ENCODE measurements at regions not wholly inside any gene's neighbourhood (a gene's known extent, or its start where the extent isn't known, plus 50 kb on each side); places are given as distances from the start of the nearest gene placed in this dataset.

- in situ Hi-C loops (cut with HindIII; ENCODE audit: extremely low pct_ligation_motif_present, low pct_unique_long_range_greater_than_20kb) = no loop called here
- H3K4me2 ChIP-seq (ENCODE audit: low read depth, low read length) = no peak overlapping the region
- H3K4me3 ChIP-seq (replicated peaks in 1 of 3; ENCODE audit: insufficient read depth in 1 of 3, low read depth in 2 of 3, low read length in 3 of 3) = no peak overlapping the region
- no peaks in the 10 kb centered on the region for H3K79me2 ChIP-seq (ENCODE audit: insufficient read depth, low read length)
- no peak overlapping the region for H3K9ac ChIP-seq (ENCODE audit: insufficient read depth, low read depth, low read length)
- TF ChIP-seq GMEB1 (CRISPR knock-in tag; IDR thresholded peaks at IDR 0.05; ENCODE audit: borderline replicate concordance) = no peak
- TF ChIP-seq SNAPC4 (CRISPR knock-in tag; IDR thresholded peaks at IDR 0.05) = no peak
- TF ChIP-seq DR1 (CRISPR knock-in tag; IDR thresholded peaks at IDR 0.05) = no peak
- no peak for TF ChIP-seq POLR2AphosphoS2 (IDR thresholded peaks at IDR 0.05; ENCODE audit: low read depth, low read length)
- TF ChIP-seq ZMYM3 (CRISPR knock-in tag; IDR thresholded peaks at IDR 0.05) = no peak
- TF ChIP-seq FOSL1 (CRISPR knock-in tag; IDR thresholded peaks at IDR 0.05; ENCODE audit: borderline replicate concordance) = no peak
- no peak for TF ChIP-seq TBL1XR1 (IDR thresholded peaks at IDR 0.05; ENCODE audit: borderline replicate concordance, low read length, partially characterized antibody)
- no peak for TF ChIP-seq TRIM22 (IDR thresholded peaks at IDR 0.05)
- TF ChIP-seq HNRNPLL (IDR thresholded peaks at IDR 0.05; ENCODE audit: low read depth, low read length, poor library complexity, severe bottlenecking) = no peak
- TF ChIP-seq ZNF580 (CRISPR knock-in tag; IDR thresholded peaks at IDR 0.05; ENCODE audit: borderline replicate concordance, low read depth) = no peak
- TF ChIP-seq HNRNPK (IDR thresholded peaks at IDR 0.05; ENCODE audit: low read depth, low read length, poor library complexity, severe bottlenecking) = no peak
- no peak for TF ChIP-seq ZNF766 (CRISPR knock-in tag; IDR thresholded peaks at IDR 0.05; ENCODE audit: borderline replicate concordance)
- no peak for TF ChIP-seq NR2F1 (CRISPR knock-in tag; IDR thresholded peaks at IDR 0.05)
- ChIA-PET CTCF (ENCODE audit: low intra/inter-chr PET ratio, low total read pairs) (no interaction called here), POLR2A (no interaction called here)
- ATAC-seq (no peak), FAIRE-seq (no peak), DNase-seq (ENCODE audit: low spot score) (no peak)
- no peaks in the 10 kb centered on the region for H3K27me3 ChIP-seq (ENCODE audit: control insufficient read depth in 1 of 2, insufficient read depth in 2 of 2, low read length in 2 of 2)
- BruUV-seq (replicated peaks) = no TSS peak
- no peaks in the 10 kb centered on the region for H3K36me3 ChIP-seq (replicated peaks in 1 of 2; ENCODE audit: control insufficient read depth in 1 of 2, insufficient read depth in 2 of 2, low read length in 2 of 2)
- intact Hi-C loops (cut with micrococcal nuclease; ENCODE audit: unreplicated experiment) = no loop called here
- H2AFZ ChIP-seq (ENCODE audit: low read length) = no peak overlapping the region
- no peaks in the 10 kb centered on the region for H3K9me3 ChIP-seq (ENCODE audit: low read length)
- H3K4me1 ChIP-seq (ENCODE audit: insufficient read depth, low read length) = peaks cover 7% of the 10 kb centered on the region; the same call in 1 of the 2 replicates
- H3K27ac ChIP-seq (ENCODE audit: extremely low read length, insufficient read depth, low read length) = no peak overlapping the region
- H4K20me1 ChIP-seq (ENCODE audit: insufficient read depth, low read length) = no peaks in the 10 kb centered on the region
- 57% methylated on average over 10 of the region's 10 CpGs for WGBS (ENCODE audit: low lambda C conversion rate)
Measured at GRCh38 chr5:124232515-124232914, 513.9 kb downstream of the ZNF608 start.
